HPDE6-E6E7 (cell line): ENCODE measurements at regions not wholly inside any gene's neighbourhood (a gene's known extent, or its start where the extent isn't known, plus 50 kb on each side); places are given as distances from the start of the nearest gene placed in this dataset.
"Not testable (repeated sequence)": the region's sequence is repeated elsewhere in the genome, so short reads cannot be mapped to it uniquely, and the experiment has no call there.

Source experiments
- DNase-seq: peaks from one replicate; pipeline ENCODE4 v3.0.0; 2011; ENCODE audit warnings: missing footprints; ENCODE audit errors: extremely low spot score

DNA sequence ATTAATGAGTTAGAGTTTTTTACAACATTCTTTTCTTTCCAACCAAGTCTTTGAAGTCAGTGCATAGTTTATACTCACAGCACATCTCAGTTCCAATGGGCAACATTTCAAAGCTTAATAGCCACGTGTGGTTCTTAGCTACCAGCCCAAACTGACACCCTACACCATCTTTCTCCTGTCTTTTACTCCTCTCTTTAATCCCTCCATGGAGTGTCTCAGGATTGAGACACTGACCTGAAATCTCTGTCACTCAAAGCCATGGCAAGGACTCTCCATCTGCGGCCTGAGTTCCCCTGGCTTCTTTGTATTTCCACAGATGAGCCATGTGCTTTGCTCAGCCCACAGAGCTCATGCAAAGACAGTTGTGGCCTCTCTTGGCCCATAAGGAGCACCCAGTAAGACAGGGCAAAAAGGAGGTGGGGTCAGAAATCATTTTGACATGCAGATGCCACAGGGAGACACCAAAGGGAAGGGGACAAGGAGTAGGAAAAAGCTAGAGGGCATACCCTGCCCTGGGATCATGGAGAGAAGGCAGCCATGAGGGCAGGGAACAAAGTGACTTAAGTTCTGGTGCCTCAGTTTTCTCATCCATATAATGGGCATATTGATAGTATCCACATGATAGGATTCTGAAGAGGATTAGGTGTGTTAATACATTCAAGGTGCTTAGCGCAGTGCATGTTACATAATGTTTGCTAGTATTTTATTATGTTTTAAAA lies 493.6 kb upstream of the PROK2 start:
- no peak for DNase-seq

DNA sequence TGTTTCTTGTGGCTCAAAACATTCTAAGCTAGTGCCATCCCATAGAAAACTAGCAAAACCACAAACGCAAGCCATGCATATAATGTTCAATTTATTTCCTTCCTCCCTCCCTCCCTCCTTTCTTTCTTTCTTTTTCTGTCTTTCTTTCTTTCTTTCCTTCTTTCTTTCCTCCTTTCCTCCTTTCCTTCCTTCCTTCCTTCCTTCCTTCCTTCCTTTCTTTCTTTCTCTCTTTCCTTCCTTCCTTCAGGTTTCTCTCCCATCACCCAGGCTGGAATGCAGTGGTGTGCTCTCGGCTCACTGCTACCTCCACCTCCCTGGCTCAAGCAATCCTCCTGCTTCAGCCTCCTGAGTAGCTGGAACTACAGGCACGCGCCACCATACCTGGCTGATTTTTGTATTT lies 492.8 kb upstream of the PROK2 start:
- no peak for DNase-seq

DNA sequence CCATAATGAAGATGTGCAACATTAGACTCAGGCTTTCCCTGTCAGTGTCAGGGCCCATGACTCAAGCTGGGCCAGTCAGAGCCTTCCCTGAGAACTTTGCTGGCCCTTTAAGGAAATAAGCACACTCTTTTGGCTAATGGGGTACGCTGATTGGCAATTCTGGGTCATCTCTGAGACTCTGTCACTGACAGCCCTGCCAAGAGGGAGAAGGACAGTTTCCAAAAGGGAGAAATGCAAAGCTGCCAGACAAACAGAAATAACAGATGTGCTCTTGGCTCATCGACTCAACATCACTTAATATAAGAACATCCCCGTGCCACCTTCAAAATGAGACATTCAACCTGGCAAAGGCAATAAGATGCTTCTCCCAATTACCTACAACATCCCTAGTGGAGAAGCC lies 491.9 kb upstream of the PROK2 start:
- no peak for DNase-seq

DNA sequence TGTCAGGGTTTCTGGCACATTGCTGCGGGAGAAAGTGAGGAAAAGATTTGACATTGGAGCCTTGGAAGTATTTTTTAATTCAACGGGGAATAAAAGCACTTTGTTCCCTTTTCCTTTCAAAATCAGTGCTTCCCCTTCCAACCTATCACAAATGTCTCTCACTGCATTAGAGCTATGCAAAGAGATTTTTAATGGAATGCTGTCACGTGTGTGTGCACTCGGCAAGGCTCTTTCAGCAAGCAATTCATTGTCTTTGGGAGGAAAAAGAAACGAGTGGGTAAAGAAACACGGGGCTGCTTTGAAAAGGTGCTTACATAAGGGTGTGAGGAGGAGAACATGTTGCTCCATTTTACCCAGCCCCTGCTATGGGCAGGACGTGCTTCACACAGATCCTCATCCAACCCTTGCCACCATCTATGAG lies 490.4 kb upstream of the PROK2 start:
- DNase-seq, result no peak

DNA sequence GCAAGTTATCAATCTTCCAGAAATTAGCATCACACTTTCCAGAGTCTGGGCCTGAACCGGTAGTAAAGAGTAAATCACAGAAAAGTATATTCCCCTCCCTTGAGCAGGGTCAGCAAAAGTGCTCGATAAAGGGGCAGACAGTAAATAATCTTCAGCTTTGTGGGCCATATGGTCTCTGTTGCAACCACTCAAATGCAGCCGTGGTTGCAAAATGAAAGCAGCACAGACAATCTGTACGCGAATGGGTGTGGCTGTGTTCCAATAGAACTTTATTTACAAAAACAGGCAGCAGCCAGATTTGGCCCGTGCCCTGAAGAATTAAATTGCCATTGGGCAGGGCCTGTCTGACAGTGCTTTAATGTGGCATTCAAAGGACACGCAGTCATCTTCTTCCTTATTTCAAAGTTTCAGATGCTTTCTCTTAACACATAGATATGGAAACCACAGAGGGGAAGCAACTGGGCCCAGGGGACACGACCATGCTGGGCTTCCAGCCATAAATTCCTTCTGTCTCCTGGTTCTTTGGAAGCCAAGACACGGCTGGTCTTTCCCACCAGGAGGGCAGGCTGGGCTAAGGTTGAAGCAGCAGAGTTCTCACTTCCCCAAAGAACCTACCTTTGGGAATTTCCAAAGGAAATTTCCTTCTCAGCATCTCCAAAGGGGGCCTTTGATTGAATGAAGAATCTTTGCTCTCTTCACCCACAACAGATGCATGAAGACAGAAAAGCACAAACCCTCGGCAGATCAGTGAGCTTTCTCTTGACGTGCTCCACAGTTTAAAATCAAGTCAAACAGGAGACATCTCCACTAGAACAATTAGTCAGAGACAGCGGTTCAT lies 489.8 kb upstream of the PROK2 start:
- DNase-seq, result no peak

DNA sequence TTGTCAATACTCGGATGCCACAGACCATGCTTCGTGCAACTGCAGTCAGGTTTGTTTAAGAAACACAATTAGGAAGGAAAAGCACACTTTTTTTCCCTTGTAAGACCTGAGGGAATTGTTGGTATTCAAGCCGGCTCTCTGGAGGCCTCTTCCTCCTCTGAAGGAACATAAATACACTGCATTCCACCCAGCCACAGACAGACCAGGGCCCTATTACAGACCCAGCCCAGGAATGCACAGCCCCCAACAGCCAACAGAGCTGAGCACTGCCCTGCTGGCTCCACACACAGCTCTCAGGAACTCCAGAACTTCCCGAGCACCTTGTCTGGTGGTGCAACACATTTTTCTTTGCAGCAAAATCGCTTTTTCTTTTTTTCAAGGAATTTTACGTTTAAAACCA lies 488.7 kb upstream of the PROK2 start:
- DNase-seq, result no peak

DNA sequence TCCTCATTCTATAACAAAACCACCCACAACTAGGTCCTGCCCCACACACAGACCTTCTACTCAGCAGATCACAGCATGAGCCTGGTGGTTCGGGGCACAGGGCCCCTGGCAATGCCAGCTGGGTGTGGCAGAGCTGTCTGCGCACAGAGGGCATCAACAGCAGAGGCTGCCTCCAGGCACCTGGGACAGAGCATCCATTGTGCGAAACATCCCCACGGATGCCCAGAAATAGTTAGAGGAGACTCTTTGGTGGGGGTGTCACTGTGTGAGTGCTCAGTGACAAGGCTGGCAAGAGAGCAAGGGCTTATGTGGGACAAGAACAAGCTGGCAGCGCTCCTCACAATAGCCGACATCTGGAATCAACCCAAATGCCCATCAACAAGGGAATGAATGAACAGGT lies 487.4 kb upstream of the PROK2 start:
- DNase-seq, result no peak

DNA sequence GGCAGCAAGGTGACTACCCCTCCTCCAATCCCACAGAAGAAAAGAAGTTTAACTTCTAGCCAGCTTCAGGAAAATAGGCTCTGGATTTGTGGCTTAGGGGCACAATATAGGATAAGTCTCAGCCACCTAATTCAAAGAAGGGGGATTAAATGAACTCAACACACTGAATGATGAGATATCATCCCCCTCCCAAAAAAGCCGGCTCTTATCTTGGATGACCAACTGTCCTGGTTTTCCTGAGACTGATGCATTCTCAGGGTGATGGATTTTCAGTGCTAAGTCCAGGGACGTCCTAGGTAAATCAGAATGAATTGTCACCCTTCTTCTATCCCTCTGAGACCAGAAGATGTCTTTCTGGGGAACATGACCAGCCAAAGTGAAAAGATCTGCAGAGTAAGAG lies 487.0 kb upstream of the PROK2 start:
- no peak for DNase-seq

DNA sequence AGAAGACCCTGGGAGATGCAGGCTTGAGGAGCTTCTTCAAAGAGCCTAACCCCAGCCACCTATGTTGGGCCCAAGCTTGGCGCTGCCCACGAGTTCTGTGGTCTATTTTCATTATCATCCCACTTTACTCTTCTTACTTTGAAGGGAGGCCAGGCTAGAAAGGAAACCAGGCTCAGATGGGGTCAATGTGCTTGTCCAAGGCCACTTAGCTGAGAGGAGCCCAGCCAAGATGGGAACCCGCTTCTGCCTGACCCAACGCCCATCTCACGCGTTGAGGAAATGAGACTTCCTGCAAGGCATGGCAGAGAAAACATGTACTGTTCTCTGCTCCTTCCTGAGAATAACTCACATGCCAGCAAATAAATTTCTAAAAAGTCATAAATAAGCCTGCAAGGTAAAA lies 486.3 kb upstream of the PROK2 start:
- no peak for DNase-seq

DNA sequence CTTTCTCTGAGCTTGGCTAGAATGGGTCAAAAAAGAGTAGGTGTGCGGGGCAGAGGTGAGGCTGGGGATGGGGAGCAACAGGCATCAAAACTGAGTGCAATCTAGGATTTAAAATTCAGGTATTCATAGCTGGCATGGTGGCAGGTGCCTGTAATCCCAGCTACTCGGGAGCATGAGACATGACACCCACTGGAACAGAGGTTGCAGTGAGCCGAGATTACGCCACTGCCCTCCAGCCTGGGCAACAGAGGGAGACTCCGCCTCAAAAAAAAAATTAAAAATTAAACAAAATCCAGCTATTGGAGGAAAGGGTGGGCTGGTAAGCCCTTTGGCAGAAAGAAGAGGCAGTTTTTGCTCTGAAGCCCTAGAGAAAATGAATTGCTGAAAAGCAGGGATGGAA lies 485.8 kb upstream of the PROK2 start:
- no peak for DNase-seq

DNA sequence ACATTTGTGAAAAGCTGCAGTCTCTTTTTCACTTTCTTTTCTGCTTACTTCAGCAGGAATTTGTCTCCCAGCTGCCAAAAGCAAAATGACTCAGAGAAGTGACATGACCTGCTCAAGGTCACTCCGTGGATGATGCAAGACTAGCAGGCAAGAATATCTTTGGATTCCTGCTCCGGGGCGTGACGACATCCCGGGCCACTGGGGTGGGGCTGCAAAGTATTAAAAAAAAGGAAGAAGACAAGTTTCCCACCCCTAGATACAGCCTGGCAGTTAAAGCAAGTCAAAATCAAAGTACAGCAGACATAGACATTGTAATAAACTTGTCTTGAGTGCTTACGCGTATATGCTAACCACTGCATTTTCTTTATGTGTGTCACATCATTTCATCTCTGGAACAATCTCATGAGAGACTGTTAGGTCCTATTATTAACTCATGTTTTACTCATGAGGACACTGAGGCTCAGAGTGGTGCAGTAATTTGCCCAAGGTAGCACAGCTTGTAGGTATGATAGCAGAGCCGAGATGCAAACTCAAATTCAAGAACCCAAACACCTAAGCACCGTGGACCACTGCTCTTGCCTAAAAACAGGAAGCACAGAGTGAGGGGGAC lies 485.2 kb upstream of the PROK2 start:
- peak; percentile 4 for DNase-seq

DNA sequence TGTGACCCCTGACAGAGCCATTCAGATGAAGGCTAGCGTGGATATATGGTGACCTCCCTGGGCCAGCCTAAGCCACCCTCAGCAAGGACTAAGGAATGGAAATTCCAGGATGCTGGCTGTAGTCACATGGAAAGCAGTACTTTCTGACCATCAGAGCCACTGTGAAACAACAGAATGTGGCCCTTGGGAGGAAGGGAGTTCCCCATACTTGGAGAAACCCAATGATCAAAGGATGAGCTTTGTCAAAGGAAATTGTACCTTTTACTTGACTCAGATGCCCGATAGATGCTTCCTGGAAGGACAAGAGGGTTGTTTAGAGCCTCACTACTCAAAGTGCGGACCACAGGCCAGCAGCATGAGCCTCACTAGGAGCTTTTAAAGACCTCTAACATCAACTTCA lies 484.5 kb upstream of the PROK2 start:
- no peak for DNase-seq

DNA sequence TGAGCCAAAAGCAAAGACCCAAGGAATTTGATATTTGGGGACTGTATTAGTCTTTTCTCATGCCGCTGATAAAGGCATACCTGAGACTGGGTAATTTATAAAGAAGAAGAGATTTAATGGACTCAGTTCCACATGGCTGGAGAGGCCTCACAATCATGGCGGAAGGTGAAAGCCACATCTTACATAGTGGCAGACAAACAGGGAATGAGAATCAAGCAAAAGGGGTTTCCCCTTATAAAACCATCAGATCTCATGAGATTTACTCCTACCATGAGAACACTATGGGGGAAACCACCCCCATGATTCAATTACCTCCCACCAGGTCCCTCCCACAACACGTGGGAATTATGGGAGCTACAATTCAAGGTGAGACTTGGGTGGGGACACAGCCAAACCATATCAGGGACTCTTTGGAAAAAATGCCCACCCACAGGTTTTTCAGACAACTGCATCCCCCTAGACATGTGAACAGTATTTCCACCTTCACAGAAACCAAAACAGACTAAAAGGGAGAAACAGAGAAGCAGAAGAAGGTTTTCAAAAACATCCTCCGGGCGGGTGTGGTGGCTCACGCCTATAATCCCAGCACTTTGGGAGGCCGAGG lies 482.1 kb upstream of the PROK2 start:
- not testable (repeated sequence) for DNase-seq

DNA sequence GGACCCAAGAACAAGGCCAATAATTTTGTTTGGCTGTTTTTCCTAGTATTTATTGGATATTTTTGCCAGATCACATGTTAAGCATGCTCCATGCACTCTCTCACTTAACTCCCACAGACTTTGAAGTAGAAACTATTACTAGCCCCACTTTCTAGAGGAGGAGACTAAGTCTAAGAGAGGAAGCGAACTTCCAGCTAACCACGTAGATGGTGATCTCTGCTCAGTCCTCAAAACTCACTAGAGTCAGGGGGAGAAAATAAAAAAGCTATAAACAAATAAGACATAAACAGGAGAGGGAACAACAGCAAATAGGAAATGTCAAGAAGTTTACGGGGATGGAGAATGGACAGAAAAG lies 481.0 kb upstream of the PROK2 start:
- no peak for DNase-seq

DNA sequence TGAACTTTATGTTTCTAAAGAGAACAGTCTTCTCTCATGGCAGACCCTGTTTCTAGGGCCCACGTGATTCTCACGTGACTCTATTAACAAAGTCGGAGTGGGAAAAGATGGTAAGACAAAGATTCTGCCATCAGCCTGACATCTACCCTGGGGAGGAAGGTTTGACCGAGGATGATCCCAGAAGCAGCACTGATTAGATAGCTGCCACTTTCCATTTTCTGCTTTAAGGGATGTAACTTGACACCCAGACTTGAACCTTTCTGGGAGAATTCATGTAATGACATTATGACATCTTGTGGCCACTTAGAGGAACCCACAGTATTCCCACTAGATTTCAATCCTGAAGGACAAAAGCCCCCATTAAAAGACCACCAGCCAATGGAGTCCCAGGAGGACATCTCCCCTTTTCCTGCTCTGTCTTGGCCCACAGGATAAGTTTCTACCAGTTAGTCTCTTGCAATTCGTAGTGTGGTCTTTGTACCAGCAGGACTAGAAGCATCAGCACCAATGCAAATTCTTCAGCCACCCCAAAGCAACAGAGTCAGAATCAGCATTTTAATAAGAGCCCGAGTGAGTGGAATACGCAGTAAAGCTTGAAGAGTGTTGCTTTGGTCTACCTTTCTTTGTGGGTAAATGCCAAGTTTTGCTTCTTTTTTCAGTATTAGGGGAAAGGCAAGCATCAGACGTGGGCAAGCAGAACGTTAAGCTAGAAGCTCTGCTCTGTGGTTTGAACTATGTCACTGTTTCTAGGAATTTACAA lies 480.5 kb upstream of the PROK2 start:
- no peak for DNase-seq

DNA sequence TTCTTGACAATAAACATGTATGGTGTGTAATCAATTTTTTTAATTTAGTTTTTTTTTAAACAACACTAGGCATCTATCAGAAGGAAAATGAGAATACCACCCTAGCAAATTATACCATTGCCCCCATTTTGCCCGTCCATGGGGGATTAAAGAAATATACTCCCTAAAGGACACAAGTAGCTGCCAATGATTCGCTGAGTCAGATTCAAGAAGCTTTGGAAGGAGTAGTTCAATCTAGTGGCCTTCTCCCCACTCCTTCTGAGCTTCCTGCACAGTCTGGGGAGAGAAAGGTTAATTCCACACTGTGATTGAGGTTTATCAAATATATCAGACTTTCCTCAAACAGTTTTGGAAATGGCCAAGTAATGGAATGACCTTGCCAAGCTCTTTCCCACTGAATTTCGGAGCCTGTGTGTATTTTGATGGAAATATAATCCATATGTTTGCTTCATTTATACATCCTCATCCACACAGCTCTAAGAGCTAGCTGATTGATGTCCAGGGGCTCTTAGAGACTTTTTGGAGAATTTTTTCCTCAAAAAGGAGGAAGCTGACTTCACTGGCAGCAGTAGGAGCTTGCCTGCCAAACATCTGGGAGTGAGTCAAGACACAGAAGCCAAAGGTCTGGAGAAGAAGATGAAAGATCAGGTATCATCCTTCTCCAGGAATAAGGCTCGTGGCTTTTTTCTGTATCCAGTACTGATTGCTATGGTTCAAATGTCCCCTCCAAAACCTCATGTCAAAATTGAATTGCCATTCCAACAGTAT lies 478.5 kb upstream of the PROK2 start:
- no peak for DNase-seq

DNA sequence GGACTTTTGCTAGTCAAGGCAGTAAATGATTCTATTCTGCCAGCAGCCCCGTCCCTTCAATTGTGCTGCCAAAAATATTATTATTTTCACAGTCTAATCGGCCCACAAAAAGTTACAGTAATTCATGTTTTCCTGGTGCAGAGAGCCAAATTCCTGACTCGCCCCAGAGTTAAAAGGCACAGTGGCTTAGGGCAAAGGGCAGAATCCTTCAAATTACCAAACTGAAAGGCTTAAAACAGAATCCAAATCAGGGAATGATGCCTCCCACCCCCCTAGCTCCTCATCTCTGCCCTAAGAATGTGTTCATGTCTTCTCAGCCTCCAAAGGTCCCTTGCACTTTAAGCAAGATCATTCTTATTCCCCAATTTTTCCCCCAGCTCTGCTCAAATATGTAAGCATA lies 477.8 kb upstream of the PROK2 start:
- no peak for DNase-seq

DNA sequence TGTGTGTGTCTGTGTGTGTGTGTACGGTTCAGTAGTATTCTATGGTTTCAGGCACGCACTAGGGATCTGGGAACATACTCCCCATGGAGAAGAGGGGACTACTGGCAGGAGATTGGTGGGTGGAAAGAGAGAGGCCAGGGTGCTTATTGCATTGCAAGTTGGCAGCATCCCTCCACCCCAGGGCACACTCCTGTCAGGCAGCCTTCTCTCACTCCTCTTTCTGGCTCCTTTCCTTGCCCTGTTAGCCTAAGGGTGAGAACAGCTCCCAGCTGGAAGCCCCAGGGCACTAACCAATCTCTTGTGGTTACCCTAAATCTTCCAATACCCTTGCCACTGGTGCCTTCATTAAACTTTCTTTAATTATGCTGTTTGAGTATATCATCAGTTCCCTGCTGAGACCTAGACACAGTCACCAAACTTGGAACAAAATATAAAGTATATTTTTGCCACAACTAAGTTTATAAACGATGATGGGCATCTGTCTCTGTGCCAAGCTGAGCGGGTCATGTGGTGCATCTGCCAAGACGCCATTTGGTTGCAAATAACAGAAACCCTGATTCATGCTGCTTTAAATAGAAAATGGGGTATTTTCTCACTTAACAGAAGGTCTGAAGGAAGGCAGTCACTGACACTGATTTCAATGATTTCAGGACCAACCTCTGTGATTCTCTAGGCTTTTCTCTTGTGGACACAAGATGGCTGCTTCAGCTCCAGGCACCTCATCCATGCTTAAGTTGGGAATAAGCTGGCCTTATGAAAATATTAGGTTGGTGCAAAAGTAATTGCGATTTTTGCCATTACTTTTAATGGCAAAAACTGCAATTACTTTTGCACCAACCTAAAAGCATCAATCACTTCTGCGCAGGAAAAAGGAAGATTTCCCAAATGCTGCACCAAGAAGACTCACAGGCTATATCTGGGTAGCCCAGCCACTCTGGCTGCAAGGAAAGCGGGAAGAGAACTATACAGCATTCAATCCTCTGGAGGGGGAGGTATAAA lies 476.9 kb upstream of the PROK2 start:
- DNase-seq, result no peak

DNA sequence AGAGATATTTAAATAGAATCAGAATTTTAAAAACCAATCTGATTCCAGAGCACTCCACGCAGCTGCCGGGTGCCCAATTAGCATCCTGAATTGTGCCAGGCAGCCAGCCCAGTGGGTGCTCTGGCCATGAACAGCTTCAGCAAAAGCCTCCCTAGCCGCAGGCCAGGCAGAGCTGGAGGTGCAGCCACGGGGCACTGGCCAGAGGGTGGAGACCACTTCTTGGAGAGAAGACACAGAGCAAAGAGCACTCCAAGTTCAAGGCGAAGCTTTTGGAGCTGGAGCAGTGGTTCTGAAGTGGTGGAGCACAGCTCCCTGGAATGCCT lies 475.6 kb upstream of the PROK2 start:
- DNase-seq, result no peak
